ENCODE measurements at regions not wholly inside any gene's neighbourhood (a gene's known extent, or its start where the extent isn't known, plus 50 kb on each side); places are given as distances from the start of the nearest gene placed in this dataset.
A peak's percentile ranks its signal among the peaks of the same experiment; 100 is the strongest.

DNA sequence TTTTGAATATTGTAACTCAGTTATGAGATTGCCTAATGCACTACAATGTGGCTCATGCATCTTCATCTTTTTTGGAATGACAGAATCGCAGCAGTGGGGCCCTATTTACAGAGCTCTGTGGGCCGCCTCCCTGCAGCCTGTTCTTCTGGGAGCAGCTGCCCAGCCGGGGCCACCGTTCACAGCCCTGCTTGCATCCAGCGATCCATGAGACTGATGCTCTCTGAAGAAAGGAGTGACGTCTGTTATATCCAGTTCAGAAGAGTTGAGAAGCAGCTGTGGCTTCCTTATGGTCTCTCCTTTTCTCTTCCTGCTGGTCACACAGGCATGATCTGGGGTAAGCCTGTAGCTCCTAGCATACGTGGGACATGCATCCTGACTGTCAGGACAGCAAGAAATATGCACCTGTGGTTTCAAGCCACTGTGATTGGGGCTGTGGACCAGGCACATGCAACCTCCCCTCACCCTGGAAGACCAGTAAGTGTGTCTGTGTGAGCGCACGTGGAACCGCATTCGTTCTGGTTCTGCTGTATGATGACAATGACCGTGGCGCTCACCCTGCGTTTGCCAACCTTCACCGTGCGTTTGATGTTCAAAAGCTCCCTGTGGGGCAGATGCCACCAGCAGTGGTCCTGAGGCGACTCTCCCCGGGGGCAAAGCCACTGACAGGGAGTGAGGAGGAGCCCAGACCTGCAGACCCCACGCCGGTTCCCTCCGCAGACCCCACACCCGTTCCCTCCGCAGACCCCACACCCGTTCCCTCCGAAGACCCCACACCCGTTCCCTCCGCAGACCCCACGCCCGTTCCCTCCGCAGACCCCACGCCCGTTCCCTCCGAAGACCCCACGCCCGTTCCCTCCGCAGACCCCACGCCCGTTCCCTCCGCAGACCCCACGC is 189.8 kb downstream of the TMEM18 start:
- no peak for DNase-seq (ENCODE audit: low read depth, low spot score)

DNA sequence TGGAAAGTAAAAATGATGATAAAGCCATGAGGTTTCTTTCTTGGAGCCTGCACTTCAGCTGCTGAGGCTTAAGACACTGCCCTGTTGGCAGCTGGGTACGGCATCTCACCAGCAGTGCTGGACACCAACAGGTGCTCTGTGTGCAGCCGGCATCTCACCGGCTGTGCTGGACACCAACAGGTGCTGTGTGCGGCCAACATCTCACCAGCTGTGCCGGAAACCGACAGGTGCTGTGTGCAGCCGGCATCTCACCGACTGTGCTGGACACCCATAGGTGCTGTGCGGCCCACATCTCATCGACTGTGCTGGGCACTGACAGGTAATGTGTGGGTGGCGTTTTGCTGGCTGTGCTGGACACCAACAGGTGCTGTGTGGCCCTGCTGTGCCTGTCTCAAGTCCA is 190.8 kb downstream of the TMEM18 start:
- no peak for DNase-seq (ENCODE audit: low read depth, low spot score)

DNA sequence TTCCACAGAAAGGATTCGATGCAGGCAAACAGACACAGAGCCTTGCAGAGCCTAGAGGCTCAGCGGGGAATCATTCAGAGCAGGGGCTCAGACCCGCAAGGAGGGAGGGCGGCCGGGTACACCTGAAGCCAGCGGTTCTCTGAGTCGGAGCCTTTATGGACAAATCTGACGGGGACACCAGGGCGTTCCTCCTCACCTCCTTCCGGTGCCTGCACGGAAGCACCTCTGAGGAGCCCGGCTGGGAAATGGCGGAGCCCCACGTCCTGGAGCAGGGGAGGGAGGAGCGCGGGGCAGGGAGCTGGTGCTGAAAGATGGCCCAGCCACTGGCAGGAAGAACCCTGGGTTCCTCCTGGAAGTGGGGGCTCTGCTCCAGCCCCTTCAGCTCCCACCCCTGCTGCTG is 193.5 kb upstream of the ALKAL2 start:
- no peak for DNase-seq (ENCODE audit: low read depth, low spot score)

DNA sequence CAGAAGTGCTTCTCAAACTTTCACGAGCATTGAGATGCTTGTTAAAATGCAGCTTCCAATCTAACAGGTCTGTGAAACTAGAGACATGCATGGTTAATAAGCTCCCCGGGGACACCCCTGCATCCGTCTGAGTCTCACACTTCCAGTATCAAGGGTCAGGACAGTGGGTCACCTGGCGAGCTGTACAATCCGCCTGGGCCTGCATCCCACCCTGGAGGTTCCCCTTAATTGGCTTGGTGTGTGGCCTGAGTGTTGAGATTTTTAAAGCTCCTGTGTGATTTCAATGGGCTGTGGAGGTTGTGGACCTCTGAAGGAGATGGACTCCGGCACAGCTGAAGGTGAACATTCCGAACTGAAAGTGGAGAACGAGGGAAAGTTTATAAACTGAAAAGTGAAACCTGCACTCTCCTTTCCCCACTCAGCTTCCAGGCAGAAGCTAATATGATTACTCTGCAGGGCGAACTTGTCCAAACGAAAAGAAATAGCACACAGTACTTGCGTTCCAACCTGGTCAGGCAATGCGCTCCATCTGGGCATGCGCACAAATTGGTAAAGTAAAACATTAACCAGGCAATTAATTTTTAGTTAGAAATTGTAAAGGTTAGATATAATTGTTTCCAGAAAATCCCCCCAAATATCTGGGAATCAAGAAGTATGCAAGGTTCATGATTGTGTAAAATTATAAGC is 191.7 kb upstream of the ALKAL2 start:
- no peak for DNase-seq (ENCODE audit: low read depth, low spot score)

DNA sequence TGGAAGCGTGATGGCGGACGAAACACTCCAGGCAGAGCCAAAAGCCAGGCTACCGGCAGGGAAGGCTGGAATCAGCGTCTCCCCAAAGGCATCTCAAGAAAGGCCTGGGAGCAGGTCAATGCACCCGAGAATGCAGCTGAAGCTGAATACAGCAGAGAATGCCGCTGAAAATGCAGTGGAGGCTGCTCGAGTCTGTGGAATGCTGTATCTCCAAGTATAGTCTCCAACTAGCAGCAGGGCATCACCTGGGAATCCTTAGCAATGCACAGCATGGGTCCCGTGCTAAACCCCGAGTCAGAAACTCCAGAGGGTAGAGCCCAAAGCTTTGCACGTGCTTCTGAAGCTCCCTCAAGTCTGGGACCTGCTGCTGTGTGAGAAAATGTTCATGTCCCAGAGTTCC is 191.1 kb upstream of the ALKAL2 start:
- DNase-seq (ENCODE audit: low read depth, low spot score): no peak

DNA sequence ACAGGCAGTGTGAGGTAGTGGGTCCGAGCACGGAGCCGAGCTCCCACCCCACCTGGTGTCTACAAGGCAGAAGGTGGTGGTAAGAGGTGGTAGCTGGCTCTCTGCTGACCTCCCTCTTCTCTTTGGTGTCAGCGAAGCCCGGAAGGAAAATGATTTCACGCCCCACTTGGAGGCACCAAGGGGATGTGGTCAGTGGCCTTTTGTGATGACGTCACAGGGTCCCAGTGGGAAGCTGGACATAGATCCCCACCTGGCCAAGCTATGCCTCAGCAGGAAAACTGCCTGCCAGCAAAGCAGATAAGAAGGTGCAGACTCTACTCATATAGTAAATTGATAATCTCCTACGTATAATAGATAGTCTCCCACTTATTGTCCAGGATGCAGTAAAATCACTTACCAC is 183.7 kb upstream of the ALKAL2 start:
- DNase-seq (ENCODE audit: low read depth, low spot score): no peak

DNA sequence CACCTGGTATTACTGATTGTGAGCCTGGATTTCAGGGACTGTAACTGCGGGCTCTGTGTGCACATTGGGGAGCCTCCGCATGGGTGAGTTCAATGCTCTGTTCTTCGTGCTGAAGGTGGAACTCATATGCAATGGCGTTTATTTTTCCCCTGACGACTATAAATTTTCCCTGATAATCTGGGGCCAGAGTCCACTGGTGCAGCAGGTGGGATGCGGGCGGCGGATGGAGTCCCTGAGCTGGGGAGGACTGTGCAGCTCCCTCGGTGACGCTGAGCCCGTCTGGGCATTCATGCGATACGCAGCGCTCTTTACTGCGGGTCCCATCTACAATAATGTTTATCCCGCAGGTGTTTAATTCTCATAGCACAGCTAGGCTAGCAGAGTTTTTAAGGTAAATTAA is 181.6 kb upstream of the ALKAL2 start:
- DNase-seq (ENCODE audit: low read depth, low spot score): no peak

DNA sequence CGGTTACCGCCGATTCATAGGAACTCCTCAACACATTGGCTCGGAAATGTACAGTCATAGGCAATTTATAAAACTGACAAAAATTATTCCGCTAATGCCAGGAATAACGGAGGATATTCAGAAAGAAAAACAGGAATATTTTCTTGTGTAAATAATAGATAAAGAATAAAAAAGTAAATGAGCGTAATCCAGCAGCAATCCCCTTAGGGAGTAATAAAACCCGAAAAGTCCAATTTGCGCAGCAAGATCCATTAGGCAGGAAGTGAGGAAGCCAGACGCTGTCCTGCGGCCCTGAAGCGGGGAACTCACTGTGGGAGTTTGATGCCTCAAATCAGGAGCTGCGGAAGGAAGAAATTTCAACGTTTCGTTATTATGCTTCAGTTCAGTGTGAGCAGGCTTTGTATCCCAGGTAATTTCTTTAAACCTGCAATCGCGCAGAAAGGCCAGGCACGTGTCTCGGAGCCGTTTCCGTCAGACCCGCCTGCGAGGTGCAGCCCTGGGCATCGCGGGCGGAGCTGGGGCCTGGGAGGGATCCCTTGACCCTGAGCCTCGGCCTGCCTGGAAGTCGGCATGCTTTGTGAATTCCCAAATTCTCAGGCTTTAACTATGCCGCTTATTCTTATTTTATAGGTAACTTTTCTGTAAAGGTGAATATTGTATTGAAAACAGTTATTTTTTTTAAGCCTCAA is 180.9 kb upstream of the ALKAL2 start:
- no peak for DNase-seq (ENCODE audit: low read depth, low spot score)

DNA sequence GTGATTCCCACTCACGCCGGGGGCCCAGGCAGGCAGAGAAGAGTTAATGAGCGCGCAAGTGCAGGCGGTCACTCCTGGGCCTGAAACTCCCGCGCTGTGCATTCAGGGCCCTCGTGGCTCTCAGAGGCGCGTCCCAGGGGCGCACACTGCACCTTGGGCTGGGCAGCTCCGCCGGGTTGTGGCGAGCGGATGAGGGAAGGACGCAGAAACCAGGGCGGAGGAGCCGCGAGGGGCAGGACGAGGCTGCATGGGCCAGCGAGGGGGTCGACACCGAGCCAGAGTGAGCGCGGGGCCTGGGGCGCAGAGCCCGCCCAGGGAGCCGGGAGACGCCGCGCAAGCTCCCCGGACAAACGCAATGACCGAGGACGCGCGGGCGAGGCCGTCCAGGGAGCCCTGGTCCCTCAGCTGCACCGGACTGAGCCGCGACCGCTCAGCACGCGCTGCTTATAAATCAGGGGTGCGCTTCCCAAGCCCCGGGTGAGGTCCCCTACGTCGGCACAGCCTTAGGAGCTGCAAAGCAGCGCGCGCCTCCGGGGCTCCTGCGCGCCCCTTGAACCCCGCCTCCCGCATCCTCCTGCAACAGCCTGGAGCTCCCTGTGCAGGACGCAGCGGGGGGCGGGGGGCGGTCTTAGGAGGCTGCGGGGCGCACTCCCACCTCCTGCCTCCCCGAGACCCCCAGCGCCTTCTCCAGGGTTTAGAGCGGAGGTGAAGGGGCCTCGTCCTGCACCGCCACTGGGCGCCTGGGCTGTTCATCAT is 180.2 kb upstream of the ALKAL2 start:
- no peak for DNase-seq (ENCODE audit: low read depth, low spot score)

DNA sequence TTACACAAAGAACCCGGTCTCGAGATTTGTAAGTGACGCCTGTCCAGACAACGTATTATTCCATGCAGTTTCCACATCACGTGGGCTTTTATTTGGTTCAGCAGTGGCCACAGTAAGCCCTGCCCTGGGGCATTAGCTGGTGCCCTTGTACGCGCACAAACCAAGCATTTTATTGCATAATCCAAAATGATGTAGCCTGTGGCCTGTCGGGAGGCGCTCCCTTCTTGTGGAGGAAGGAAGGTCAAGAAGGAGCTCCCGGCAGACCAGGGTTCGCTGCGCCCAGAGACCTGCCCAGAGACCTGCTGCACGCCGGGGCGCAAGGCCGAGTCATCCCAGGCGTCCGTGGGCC is 179.6 kb upstream of the ALKAL2 start:
- no peak for DNase-seq (ENCODE audit: low read depth, low spot score)

DNA sequence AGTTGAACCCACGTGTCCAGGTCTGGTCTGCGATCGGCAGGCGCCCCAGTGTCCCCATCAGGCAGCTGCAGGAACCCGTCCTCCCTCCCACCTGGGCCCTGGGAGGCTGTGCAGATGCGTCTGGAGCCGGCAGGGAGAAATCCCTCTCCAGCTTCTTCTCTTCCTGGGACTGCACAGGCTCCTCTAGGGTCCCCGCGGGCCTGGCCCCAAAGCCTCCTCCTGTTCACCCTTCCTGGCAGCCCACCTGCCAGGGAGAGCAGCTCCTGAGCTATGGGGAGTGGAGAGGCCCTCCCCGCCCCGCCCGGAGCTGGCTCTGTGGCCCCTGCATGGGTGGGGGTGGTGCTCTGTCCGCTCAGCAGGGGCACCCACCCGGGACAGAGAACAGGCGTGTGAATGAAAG is 179.2 kb upstream of the ALKAL2 start:
- DNase-seq (ENCODE audit: low read depth, low spot score): no peak

DNA sequence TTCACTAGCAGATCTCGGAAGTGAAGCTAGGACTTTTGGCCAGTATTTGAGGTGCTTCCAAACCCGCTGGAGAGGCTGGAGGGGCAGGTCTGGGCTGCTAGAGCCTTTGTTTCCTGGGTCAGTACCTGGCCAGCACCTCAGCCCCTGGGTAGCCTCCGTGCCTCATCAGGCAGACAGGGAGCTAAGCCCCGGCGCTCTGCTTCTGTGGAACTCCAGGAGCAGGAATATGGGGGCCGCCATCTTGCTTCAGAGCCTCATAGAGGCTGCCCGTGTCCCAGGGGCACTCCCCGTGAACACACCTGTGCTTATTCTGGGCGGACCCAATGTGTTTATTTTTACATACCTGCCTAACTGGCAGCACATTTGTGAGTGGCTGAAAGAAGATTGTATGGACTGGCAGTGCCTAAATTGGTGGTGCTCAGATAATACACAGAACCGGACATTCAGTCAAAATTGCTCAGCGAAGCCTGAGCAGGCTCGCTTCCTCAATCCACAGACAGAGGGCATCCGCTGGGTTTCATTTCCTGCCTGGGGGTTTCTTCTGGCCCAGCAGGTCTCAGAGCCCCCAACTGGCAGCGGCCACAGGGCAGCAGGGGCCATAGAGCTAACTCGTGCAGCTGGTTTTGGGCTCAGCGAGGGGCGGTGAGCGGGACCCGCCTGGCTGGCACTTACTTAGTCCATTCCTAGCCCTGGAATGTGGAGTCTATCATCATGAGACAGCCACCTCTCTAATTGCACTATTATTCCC is 176.8 kb upstream of the ALKAL2 start:
- no peak for DNase-seq (ENCODE audit: low read depth, low spot score)

DNA sequence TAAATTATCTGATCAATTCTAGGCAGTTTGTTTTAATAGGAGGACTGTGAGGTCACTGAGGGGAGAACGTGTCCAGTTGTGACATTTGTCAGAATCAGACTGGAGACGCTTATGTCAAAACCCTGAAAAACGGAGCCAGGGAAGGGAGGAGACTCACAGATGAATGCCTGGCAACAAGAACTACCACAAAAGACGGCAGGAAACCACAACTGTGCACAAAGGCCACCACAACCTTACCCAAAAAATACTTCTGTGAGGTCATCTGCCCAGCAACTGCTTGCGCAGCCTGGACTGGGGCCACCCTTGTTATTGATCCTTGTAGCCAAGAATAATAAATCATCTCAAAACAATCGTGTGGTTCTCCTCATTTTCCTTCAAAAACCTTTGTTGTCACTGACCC is 173.0 kb upstream of the ALKAL2 start:
- peak; percentile 60 for DNase-seq (ENCODE audit: low read depth, low spot score)

DNA sequence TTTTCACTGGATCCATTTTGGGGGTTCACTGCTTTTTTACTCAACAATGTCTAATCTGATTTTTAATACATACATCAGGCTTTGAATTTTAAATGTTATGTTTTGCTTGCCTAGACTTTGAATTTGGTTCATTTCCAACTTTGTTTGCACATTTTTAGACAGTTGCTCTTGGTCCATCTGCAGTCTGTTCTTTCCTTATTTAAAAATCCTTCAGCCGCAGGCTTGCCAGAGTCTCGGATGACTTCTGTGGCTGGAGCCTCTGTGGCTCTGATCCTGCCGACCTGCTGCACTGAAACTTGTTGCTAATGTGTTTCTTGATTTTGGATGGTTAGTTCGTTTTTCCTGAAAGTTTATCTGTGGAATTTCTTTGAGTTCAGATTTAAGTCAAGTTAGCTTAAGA is 172.0 kb upstream of the ALKAL2 start:
- DNase-seq (ENCODE audit: low read depth, low spot score): no peak

DNA sequence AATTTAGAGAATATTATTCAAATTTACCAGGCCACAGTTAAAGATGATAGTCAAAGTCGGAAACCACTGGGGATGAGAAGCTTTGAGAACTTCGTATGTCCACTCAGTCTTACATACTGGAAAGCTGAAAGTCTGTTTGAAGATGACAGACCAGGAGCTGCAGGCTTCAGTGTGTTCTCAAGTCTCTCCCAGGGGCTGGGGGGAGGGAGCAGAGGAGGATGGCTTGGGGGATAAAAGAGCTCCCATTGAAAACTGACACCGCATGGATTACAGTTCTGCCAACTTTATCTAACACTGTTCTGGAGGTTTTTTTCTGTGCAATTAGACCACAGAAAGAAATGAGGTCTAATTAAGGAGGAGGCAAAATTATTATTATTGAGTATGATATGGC is 170.5 kb upstream of the ALKAL2 start:
- no peak for DNase-seq (ENCODE audit: low read depth, low spot score)

DNA sequence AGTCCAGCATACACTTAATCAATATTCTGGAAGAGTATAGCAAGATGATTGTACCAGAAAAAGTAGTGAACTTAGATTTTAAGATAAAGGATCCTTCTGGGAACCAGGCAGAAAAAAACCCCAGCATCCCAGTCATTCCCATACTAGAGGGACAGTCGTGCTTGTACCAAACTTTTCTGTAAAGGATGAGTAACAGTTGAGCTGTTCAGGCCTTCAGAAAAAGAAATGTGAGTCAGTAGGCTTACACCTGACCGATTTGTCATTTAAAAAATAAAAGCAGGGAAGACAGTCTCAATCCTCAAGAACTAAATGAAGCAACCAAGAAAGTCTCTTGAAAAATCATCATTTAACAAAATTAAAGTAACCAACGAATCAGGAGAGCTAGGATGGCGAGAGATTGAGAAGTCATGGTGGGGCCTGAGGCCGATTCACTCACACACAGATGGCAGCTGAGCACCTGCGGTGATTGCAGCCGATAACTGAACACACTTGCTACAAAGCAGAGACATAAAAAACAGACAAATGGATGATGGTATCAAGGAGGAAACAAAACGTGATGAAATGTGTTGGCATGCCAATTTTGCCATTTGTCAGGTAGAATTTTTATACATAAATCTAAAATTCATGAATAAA is 170.0 kb upstream of the ALKAL2 start:
- no peak for DNase-seq (ENCODE audit: low read depth, low spot score)

DNA sequence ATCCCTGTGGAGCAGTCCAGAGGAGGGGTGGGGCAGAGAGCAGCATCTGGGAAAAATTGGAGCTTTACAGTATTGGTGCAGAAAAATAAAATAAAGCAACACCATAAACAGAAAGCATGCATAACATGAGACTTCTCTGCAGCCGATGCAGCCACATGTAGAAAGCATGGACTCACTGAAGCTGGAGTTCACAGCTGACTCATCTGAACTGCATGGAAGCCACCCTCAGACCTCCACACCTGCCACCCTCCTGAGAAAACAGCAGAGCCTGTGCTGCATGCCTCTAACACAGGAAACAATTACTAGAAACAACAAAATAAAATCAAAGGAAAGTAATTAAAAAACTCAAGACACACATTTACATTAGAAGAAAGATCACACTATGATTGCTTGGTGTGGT is 169.4 kb upstream of the ALKAL2 start:
- DNase-seq (ENCODE audit: low read depth, low spot score): no peak

DNA sequence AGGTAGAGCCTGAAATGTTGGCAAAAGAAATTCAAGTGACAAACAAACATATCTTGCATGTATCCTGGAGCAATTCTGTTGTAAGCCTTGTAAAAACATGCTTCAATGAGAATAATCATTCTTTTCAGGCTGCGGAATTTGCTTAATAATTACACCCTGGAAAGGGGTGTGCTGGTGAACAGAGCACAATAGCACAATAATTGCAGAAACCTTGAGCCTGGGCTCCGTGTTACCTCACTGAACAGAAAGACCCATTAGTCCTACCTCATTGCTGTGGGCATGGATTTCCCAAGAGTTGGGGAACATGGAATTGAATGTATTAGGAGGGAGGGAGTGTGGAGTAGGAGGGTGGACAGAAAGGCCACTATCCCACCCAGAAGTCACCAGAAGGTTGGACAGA is 168.0 kb upstream of the ALKAL2 start:
- no peak for DNase-seq (ENCODE audit: low read depth, low spot score)

DNA sequence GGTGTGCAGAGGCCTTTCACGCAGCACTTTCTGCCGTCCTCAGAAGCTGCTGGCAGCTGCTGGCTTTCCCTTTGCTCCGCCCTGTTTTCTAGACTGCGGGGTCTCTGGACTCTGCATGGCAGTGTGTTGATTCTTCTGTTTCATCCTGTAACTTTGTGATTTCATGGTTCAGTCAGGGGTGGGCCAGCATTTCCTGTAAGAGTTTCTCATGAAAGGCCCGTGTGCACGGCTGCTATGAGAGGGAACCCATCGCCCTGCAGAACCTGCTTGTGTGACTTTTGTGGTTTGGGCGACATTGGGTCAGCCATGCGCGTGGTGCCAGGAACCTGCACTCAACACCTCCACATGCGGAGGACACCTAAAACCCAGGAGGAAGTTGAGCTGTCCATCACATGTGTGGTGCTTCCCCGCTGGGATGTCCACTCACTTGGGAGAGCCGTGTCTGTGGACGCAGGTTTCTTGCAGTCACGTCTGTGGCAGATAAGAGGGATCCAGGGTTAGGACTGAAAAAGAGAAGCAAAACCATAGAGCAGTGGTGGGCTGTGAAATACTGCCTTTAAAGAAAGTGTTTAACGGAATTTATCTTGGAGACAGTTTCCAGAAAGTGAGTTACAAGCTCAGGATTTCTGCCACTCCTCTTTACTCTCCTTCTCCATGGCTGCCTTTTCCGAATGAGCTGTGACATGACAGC is 167.3 kb upstream of the ALKAL2 start:
- no peak for DNase-seq (ENCODE audit: low read depth, low spot score)

DNA sequence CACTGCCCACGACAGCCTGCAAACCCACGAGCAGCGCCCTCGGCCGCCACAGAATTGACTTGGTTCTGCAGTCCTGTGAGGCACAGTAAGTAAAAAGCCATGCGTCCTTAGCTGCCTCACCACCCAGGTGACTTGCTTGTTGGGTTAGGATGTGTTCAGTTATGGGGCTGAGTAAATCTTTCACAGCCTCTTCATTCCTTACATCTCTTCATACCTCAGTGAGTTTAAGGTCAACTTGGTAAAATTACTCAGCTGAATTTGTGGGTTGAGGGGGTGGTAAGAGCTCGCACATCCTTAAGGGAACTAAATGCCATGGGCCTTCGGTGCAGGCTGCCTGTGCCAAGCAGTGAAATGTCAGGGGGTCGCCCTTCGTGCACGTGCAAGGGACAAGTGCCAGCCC is 165.2 kb upstream of the ALKAL2 start:
- DNase-seq (ENCODE audit: low read depth, low spot score): no peak

Measured in astrocyte of the hippocampus (primary cell).